Gastroesophageal sphincter (tissue), 4 donors: ENCODE measurements at regions not wholly inside any gene's neighbourhood (a gene's known extent, or its start where the extent isn't known, plus 50 kb on each side); places are given as distances from the start of the nearest gene placed in this dataset.

ENCODE experiments used
- ATAC-seq: fragments of 150-250 bp; one replicate; pipeline ENCODE4 v1.9.1; 2016; ENCODE audit warnings: mild to moderate bottlenecking, moderate library complexity
- H3K27ac ChIP-seq, 4 donors: fragments of 200-600 bp; sonication (generic) in 3 of 4; 1 replicate in 3 of 4; 2 replicates in 1 of 4; pipeline ENCODE4 v1.5.1; 2016 to 2019
- H3K27me3 ChIP-seq: fragments of 200-600 bp; sonication (generic); one replicate; pipeline ENCODE4 v1.5.1; 2019
- H3K36me3 ChIP-seq, 2 donors: fragments of 200-600 bp; sonication (generic); one replicate each; pipeline ENCODE4 v1.5.1; 2019; ENCODE audit warnings: control low read depth in 1 of 2
- H3K4me1 ChIP-seq, 3 donors: fragments of 200-600 bp; sonication (generic); 1 replicate in 2 of 3; 2 replicates in 1 of 3; pipeline ENCODE4 v1.5.1; 2016 to 2019; ENCODE audit warnings: control low read depth in 2 of 3
- H3K4me3 ChIP-seq, 2 donors: fragments of 200-600 bp; sonication (generic); one replicate each; pipeline ENCODE4 v1.5.1; 2019; ENCODE audit warnings: mild to moderate bottlenecking in 1 of 2, moderate library complexity in 1 of 2
- H3K9me3 ChIP-seq, 3 donors: fragments of 200-600 bp; sonication (generic); one replicate each; pipeline ENCODE4 v1.5.1; 2017 to 2019; ENCODE audit warnings: control low read depth in 2 of 3
- EP300 ChIP-seq: sonication (generic); formaldehyde crosslinking; IDR thresholded peaks from one replicate; pipeline ENCODE4 v1.6.1; 2017; ENCODE audit warnings: antibody characterized with exemption, mild to moderate bottlenecking
- POLR2A ChIP-seq, 2 donors: fragments of 450-650 bp; IDR thresholded peaks; one replicate each; pipeline ENCODE4 v1.6.1; 2017; ENCODE audit warnings: antibody characterized with exemption in 2 of 2, mild to moderate bottlenecking in 2 of 2, moderate library complexity in 1 of 2
- POLR2AphosphoS5 ChIP-seq: sonication (generic); formaldehyde crosslinking; IDR thresholded peaks from one replicate; pipeline ENCODE4 v1.6.1; 2017; ENCODE audit warnings: antibody characterized with exemption
- WGBS, 2 donors: methylation state at CpG; one replicate each; pipeline ENCODE4 v1.1.5; 2018; ENCODE audit warnings: low coverage in 1 of 2; 5-methylcytosine and 5-hydroxymethylcytosine counted together
- TF ChIP-seq, protein P1 (sequence below), 4 experiments: fragments of 200-600 bp in 2 of 4; fragments of 450-650 bp in 2 of 4; sonication (generic) in 1 of 4; IDR thresholded peaks; one replicate each; pipeline ENCODE4 v1.5.1; 2017 to 2019; ENCODE audit warnings: antibody characterized with exemption in 4 of 4, mild to moderate bottlenecking in 2 of 4, moderate library complexity in 2 of 4

DNA sequence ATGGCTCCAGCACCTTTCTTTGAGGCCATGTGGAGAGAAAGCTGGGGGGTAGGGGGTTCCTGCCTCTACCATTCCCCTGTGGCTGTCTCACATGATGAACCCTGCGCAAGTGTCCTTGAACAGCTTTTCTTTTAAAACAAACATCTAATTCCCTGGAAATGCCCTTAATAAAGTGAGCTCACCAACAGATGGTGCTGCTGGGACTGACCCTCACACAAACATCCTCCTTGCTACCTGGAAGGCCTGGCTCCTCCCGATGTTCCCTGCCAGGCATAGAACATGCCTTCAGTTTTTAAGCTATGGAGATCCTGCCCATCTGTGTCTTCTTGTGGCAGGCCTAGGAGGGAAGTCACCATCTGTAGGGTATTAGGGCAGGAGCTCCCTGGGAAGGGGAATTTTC, 60.7 kb upstream of the GATA6 start:
- WGBS, 2 donors: 57 to 80% methylated on average over 1 to 2 of the region's 2 CpGs
- no peaks in the 10 kb centered on the region for H3K4me1 ChIP-seq
- TF ChIP-seq EP300 (no peak), POLR2A (IDR thresholded peaks at IDR 0.05) (no peak), POLR2AphosphoS5 (no peak)
- TF ChIP-seq, protein P1, sequence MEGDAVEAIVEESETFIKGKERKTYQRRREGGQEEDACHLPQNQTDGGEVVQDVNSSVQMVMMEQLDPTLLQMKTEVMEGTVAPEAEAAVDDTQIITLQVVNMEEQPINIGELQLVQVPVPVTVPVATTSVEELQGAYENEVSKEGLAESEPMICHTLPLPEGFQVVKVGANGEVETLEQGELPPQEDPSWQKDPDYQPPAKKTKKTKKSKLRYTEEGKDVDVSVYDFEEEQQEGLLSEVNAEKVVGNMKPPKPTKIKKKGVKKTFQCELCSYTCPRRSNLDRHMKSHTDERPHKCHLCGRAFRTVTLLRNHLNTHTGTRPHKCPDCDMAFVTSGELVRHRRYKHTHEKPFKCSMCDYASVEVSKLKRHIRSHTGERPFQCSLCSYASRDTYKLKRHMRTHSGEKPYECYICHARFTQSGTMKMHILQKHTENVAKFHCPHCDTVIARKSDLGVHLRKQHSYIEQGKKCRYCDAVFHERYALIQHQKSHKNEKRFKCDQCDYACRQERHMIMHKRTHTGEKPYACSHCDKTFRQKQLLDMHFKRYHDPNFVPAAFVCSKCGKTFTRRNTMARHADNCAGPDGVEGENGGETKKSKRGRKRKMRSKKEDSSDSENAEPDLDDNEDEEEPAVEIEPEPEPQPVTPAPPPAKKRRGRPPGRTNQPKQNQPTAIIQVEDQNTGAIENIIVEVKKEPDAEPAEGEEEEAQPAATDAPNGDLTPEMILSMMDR (IDR thresholded peaks at IDR 0.05): no peak
- H3K4me3 ChIP-seq: no peak overlapping the region
- H3K36me3 ChIP-seq: no peaks in the 10 kb centered on the region
- H3K27me3 ChIP-seq: peaks cover 6% of the 10 kb centered on the region
- ATAC-seq: no peak
- H3K27ac ChIP-seq: no peak overlapping the region
- H3K9me3 ChIP-seq: no peaks in the 10 kb centered on the region

DNA sequence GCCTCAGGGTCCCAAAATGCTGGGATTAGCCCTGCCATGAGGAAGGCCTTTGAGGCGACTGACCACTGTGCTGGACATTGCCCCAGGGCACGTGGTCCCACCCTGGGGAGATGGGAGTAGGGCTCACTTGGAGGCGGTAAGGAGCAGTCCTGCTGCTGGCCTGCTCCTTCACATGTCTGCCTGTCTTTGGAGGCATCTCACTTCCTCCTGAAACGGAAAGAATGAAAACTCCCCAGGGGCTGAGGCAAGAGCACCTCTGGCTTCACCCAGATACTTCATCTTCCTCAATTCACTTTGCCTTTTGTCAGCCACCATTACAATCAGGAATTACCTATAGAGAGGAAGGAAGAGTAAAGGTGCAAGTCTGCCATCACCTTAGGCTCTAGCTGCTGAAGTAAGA, 59.9 kb upstream of the GATA6 start:
- no peaks in the 10 kb centered on the region for H3K4me1 ChIP-seq
- no peak overlapping the region for H3K27ac ChIP-seq
- WGBS, 2 donors: 77% methylated on average over 3 of the region's 4 CpGs; no CpG with 5 or more reads in 1 of the 2 donors
- no peaks in the 10 kb centered on the region for H3K9me3 ChIP-seq
- no peak overlapping the region for H3K4me3 ChIP-seq
- H3K27me3 ChIP-seq: peaks cover 6% of the 10 kb centered on the region
- no peak for TF ChIP-seq EP300
- no peak for TF ChIP-seq POLR2A (IDR thresholded peaks at IDR 0.05)
- no peak for TF ChIP-seq POLR2AphosphoS5
- TF ChIP-seq, protein P1 (IDR thresholded peaks at IDR 0.05): no peak
- no peaks in the 10 kb centered on the region for H3K36me3 ChIP-seq
- no peak for ATAC-seq

DNA sequence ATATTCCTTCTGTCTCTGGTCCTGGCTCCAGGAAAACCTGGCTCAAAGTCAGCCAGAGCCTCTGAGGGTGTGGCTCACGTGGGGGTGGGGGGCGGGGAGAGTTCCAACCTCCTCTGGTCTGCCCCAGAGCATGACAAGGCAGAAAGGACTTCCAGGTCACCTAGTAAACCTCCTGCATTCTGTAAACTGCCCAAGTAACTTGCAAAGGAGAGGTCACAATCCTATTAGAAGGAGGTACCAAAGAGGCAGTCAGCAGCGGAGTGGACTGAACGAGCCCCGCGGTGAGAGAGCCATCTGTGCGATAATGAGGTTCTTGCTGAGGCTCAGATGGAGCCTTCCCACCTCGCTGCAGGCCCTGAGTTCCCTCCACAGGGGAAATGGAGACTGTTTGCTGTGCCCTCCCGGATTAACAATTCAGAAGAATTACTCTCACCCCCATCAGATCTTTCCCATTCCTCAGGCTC, 58.9 kb upstream of the GATA6 start:
- H3K4me3 ChIP-seq: no peak overlapping the region
- WGBS, 2 donors: 25 to 30% methylated on average over 2 to 7 of the region's 9 CpGs
- no peak for ATAC-seq

DNA sequence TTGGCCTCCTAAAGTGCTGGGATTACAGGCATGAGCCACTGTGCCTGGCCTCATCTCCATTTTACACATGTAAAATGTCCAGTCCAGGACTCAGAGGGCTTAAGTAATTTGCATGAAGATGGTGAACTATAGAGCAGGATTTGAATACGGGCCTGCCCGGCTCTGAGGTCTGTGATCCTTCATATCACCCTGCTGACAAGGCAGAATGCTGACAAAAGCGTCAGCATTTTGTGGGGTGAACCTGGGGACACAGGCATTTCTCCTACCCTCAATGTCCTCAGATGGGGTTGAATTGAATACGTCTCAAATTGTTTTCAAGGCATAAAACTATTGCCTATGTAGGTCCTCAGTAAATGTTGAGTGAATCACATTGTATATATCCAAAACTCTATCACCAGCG, 57.2 kb upstream of the GATA6 start:
- no peak overlapping the region for H3K27ac ChIP-seq
- no peak for TF ChIP-seq POLR2AphosphoS5
- no peak for TF ChIP-seq POLR2A (IDR thresholded peaks at IDR 0.05)
- no peak for TF ChIP-seq EP300
- TF ChIP-seq, protein P1 (IDR thresholded peaks at IDR 0.05): no peak
- WGBS, 2 donors: 88 to 100% methylated on average over 1 to 5 of the region's 5 CpGs
- H3K27me3 ChIP-seq: peaks cover 9% of the 10 kb centered on the region
- no peaks in the 10 kb centered on the region for H3K36me3 ChIP-seq
- no peak overlapping the region for H3K4me3 ChIP-seq
- H3K9me3 ChIP-seq: no peaks in the 10 kb centered on the region
- ATAC-seq: no peak
- no peaks in the 10 kb centered on the region for H3K4me1 ChIP-seq

More for the DNA sequence above, 58.9 kb upstream of the GATA6 start:
- no peaks in the 10 kb centered on the region for H3K4me1 ChIP-seq
- H3K9me3 ChIP-seq: no peaks in the 10 kb centered on the region
- peaks cover 6% of the 10 kb centered on the region for H3K27me3 ChIP-seq
- H3K36me3 ChIP-seq: no peaks in the 10 kb centered on the region
- TF ChIP-seq POLR2A (IDR thresholded peaks at IDR 0.05): no peak
- no peak for TF ChIP-seq POLR2AphosphoS5
- TF ChIP-seq, protein P1 (IDR thresholded peaks at IDR 0.05): no peak
- no peak for TF ChIP-seq EP300
- H3K27ac ChIP-seq: no peak overlapping the region

DNA sequence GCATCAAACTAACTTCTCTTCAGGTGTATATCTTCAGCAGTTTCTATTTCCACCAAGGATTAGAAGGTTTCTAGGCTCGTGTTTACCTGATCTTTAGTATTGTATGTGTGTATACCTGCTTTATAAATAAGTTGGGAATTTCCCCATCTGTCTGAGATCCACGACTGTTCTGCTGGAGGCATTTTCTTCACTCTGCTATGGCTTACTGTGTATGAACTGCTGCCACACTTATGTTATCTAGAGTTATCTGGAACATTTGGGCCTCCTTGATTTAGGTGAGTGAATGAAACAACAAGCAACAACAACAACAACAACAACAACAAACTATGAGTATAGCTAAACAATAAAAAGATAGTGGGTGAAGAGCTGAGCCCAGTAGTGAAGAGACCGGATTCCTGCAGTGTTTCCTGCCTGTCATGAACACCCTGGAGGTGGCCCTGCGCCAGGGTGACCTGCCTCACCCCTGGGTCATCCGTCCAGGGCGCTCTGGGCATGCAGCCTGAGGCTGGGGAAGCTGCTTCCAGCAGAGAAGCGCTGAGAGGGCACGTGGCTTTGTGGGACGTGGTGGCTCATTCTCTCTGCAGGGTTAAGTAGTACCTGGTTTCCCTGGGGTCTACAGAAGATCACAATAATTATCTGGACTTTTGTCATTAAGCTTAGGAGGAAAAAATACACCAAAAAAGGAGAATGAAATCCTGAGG, 56.1 kb upstream of the GATA6 start:
- no peak for ATAC-seq
- no peak overlapping the region for H3K27ac ChIP-seq
- TF ChIP-seq EP300 (no peak), POLR2A (IDR thresholded peaks at IDR 0.05) (no peak), POLR2AphosphoS5 (no peak)
- TF ChIP-seq, protein P1 (IDR thresholded peaks at IDR 0.05): no peak

More for the DNA sequence above, 56.1 kb upstream of the GATA6 start:
- Histone ChIP-seq H3K4me1 (no peaks in the 10 kb centered on the region), H3K36me3 (no peaks in the 10 kb centered on the region), H3K4me3 (no peak overlapping the region), H3K27me3 (peaks cover 14% of the 10 kb centered on the region), H3K9me3 (no peaks in the 10 kb centered on the region)
- 37 to 65% methylated on average over 4 to 5 of the region's 9 CpGs for WGBS, 2 donors
